ENCODE measurements at regions not wholly inside any gene's neighbourhood (a gene's known extent, or its start where the extent isn't known, plus 50 kb on each side); places are given as distances from the start of the nearest gene placed in this dataset.
"Not testable (repeated sequence)": the region's sequence is repeated elsewhere in the genome, so short reads cannot be mapped to it uniquely, and the experiment has no call there.

DNA sequence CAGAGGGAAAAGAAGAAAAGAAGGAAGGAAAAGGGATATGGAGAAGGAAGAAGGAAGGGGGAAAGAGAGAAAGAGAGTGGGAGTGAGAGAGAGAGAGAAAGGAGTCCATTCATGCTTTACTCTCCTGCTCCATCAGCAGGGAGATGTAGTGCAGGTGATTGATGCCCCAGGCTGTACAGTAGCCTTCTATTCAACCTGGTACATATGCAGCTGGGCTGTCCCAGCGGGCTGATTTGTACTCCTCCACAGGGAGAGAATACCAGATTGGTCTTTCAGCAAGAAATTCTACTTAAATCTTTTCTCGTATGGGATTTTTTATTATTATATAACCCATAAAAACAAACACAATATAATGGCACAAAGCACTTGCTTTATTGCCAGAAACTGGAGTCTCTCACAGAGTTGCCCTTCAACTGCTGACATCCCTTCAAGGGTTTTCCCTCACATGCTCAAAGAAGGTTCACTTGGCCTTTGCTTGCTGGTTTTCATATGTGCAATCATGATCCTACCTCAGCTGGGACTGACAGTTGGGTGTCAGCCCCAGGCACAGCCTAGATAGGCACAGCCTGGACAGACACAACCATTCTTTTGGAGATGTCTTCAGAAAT, 380.1 kb upstream of the RIOK2 start:
- H3K4me1 ChIP-seq (ENCODE audit: low read depth): no peaks in the 10 kb centered on the region
- intact Hi-C loops (cut with DNase I, micrococcal nuclease): no loop called here
- TF ChIP-seq, protein P1, sequence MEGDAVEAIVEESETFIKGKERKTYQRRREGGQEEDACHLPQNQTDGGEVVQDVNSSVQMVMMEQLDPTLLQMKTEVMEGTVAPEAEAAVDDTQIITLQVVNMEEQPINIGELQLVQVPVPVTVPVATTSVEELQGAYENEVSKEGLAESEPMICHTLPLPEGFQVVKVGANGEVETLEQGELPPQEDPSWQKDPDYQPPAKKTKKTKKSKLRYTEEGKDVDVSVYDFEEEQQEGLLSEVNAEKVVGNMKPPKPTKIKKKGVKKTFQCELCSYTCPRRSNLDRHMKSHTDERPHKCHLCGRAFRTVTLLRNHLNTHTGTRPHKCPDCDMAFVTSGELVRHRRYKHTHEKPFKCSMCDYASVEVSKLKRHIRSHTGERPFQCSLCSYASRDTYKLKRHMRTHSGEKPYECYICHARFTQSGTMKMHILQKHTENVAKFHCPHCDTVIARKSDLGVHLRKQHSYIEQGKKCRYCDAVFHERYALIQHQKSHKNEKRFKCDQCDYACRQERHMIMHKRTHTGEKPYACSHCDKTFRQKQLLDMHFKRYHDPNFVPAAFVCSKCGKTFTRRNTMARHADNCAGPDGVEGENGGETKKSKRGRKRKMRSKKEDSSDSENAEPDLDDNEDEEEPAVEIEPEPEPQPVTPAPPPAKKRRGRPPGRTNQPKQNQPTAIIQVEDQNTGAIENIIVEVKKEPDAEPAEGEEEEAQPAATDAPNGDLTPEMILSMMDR (IDR thresholded peaks at IDR 0.05): no peak
- ATAC-seq: peak; percentile 53
- no peak for DNase-seq
- no peaks in the 10 kb centered on the region for H3K36me3 ChIP-seq (ENCODE audit: low read depth)
- peaks cover 5% of the 10 kb centered on the region for H3K9me3 ChIP-seq
- no peak overlapping the region for H3K4me3 ChIP-seq

DNA sequence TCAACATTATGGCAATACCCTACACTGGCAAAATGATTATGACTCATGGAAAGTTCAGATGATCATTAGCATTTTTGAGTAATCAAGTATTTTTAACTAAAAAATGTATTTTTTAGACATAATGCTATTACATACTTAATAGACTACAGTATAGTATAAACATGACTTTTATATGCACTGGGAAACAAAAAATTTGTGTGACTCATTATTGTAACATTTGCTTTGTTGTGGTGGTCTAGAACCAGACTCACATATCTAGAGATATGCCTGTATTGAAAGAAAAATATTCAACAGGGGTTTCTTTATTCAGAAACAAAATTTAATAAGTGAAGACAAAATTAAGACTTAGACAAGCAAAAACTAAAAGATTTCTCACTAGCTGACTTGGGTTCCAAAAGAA, 385.3 kb upstream of the RIOK2 start:
- Histone ChIP-seq H3K9me3 (peaks cover 21% of the 10 kb centered on the region), H3K4me1 (ENCODE audit: low read depth) (no peaks in the 10 kb centered on the region), H3K4me3 (no peak overlapping the region), H3K36me3 (ENCODE audit: low read depth) (no peaks in the 10 kb centered on the region)
- DNase-seq (no peak), ATAC-seq (no peak)
- TF ChIP-seq, protein P1 (IDR thresholded peaks at IDR 0.05): no peak
- intact Hi-C loops (cut with DNase I, micrococcal nuclease): no loop called here

DNA sequence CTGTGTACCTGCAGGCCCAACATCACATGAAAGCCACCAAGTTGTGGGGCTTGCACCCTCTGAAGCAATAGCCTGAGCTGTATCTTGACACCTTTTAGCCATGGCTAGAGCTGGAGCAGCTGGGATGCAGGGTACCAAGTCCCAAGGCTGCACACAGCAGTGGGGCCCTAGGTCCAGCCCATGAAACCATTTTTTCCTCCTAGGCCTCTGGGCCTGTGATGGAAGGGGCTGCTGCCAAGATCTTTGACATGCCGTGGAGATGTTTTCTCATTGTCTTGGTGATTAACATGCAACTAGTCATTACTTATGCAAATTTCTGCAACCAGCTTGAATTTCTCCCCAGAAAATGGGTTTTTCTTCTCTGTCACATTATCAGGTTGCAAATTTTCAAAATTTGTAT, 387.2 kb upstream of the RIOK2 start:
- DNase-seq (no peak), ATAC-seq (no peak)
- Histone ChIP-seq H3K4me1 (ENCODE audit: low read depth) (no peaks in the 10 kb centered on the region), H3K36me3 (ENCODE audit: low read depth) (no peaks in the 10 kb centered on the region), H3K9me3 (peaks cover 21% of the 10 kb centered on the region), H3K4me3 (no peak overlapping the region)
- TF ChIP-seq, protein P1 (IDR thresholded peaks at IDR 0.05): no peak
- intact Hi-C loops (cut with DNase I, micrococcal nuclease): no loop called here

DNA sequence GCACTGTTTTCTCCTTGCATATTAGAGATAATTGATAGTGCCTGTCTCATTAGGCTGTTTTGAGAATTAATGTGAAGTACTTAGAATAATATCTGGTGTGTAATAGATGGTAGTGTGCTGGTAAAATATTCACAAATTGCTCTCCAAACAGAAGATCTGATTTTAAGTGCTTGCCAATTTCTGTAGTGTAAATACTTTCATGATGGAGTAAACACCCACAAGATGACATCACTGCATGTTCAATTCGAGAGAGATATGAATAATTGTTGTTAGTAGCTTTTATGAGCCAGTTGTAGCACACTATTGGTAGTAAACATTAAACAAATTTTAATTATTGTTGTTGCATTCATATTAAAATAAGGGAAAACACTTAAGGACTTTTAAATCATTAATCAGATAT, 392.3 kb upstream of the RIOK2 start:
- H3K4me1 ChIP-seq (ENCODE audit: low read depth): no peaks in the 10 kb centered on the region
- H3K4me3 ChIP-seq: no peak overlapping the region
- no peak for DNase-seq
- peaks cover 5% of the 10 kb centered on the region for H3K9me3 ChIP-seq
- intact Hi-C loops (cut with DNase I, micrococcal nuclease): no loop called here
- no peaks in the 10 kb centered on the region for H3K36me3 ChIP-seq (ENCODE audit: low read depth)
- TF ChIP-seq, protein P1 (IDR thresholded peaks at IDR 0.05): no peak
- ATAC-seq: no peak

DNA sequence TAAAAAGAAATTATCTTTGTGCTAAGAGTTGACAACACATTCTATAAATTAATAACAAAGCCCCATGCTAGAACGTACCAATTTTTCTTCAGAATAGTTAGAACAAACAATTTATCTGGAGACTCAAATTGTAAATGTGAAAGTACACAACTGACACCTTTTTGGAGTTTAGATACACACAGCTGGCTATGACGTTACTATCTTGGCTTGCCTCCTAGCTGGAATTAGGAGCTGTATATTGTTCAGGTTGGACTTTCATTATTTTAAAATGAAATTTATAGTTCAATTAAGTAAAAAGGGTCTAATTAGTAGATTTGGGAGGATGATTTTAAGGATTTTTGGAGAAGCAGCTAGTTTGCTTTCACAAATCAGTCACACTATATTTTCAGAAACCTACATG, 393.9 kb upstream of the RIOK2 start:
- Histone ChIP-seq H3K4me1 (ENCODE audit: low read depth) (no peaks in the 10 kb centered on the region), H3K4me3 (no peak overlapping the region), H3K9me3 (no peaks in the 10 kb centered on the region), H3K36me3 (ENCODE audit: low read depth) (no peaks in the 10 kb centered on the region)
- TF ChIP-seq, protein P1 (IDR thresholded peaks at IDR 0.05): no peak
- no peak for ATAC-seq
- intact Hi-C loops (cut with DNase I, micrococcal nuclease): no loop called here
- DNase-seq: no peak

DNA sequence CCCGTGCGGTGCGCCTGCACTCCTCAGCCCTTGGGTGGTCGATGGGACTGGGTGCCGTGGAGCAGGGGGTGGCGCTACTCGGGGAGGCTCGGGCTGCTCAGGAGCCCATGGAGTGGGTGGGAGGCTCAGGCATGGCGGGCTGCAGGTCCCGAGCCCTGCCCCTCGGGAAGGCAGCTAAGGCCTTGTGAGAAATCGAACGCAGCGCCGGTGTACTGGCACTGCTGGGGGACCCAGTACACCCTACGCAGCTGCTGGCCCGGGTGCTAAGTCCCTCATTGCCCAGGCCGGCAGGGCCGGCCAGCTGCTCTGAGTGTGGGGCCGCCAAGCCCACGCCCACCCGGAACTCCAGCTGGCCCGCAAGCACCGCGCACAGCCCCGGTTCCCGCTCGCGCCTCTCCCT, 396.9 kb upstream of the RIOK2 start:
- DNase-seq; ATAC-seq; H3K4me3 ChIP-seq; H3K4me1 ChIP-seq (ENCODE audit: low read depth); H3K36me3 ChIP-seq (ENCODE audit: low read depth); intact Hi-C loops (cut with DNase I, micrococcal nuclease); H3K9me3 ChIP-seq: not testable (repeated sequence)
